IMR-90 (cell line): ENCODE measurements at regions not wholly inside any gene's neighbourhood (a gene's known extent, or its start where the extent isn't known, plus 50 kb on each side); places are given as distances from the start of the nearest gene placed in this dataset.

Source experiments
- ATAC-seq: fragments of 200-7000 bp; cut with Tn5 transposase; 2 replicates; pipeline ENCODE4 v1.9.1; 2020; ENCODE audit warnings: low read depth, mild to moderate bottlenecking, moderate library complexity
- BruUV-seq: library from RNA; stranded (reverse); fragments of 400-500 nt; replicated peaks from 2 replicates; lab custom pipeline; 2021; lab: Mats Ljungman, UMichigan
- CTCF ChIA-PET: fragments of 300-600 bp; formaldehyde crosslinking; extraction: SDS; loops from one replicate; lab custom pipeline; 2021; ENCODE audit warnings: antibody characterized with exemption; lab: Yijun Ruan, JAX
- POLR2A ChIA-PET: fragments of 300-600 bp; sonication (Branson Sonifier 250); formaldehyde crosslinking; loops from one replicate; lab custom pipeline; 2022; ENCODE audit warnings: antibody characterized with exemption; ENCODE audit not compliant: unreplicated experiment; lab: Charles Lee
- DNase-seq: peaks from one replicate; pipeline ENCODE4 v3.0.0; 2013
- H2AFZ ChIP-seq: replicated peaks from 2 replicates; pipeline ENCODE3; 2013; ENCODE audit warnings: low read length, mild to moderate bottlenecking; ENCODE audit not compliant: poor library complexity
- H2AK5ac ChIP-seq: 2 replicates; pipeline ENCODE4 v1.6.1; 2013; ENCODE audit warnings: low read depth, low read length, inconsistent platforms
- H2AK9ac ChIP-seq: replicated peaks from 2 replicates; pipeline ENCODE3; 2013; ENCODE audit warnings: mild to moderate bottlenecking, low read depth, low read length, moderate library complexity; ENCODE audit not compliant: poor library complexity
- H2BK120ac ChIP-seq: 2 replicates; pipeline ENCODE4 v1.6.1; 2013; ENCODE audit warnings: low read depth, low read length, inconsistent platforms
- H2BK15ac ChIP-seq: 3 replicates; pipeline ENCODE4 v1.6.1; 2013; ENCODE audit warnings: low read depth, low read length, inconsistent platforms
- H2BK20ac ChIP-seq: 2 replicates; pipeline ENCODE4 v1.6.1; 2013; ENCODE audit warnings: low read depth, mild to moderate bottlenecking, inconsistent platforms, low read length, moderate library complexity
- H2BK5ac ChIP-seq: 2 replicates; pipeline ENCODE4 v1.6.1; 2013; ENCODE audit warnings: mild to moderate bottlenecking, low read depth, low read length, inconsistent platforms; ENCODE audit not compliant: poor library complexity, severe bottlenecking
- H3K14ac ChIP-seq: replicated peaks from 2 replicates; pipeline ENCODE4 v1.6.1; 2013; ENCODE audit warnings: low read depth, low read length, inconsistent platforms
- H3K18ac ChIP-seq: 2 replicates; pipeline ENCODE4 v1.6.1; 2013; ENCODE audit warnings: low read depth, low read length, control low read depth
- H3K23ac ChIP-seq: 2 replicates; pipeline ENCODE4 v1.6.1; 2013; ENCODE audit warnings: low read depth, low read length, inconsistent platforms
- H3K27ac ChIP-seq: 2 replicates; pipeline ENCODE4 v1.5.1; 2013; ENCODE audit warnings: mild to moderate bottlenecking, control low read depth, low read length; ENCODE audit not compliant: insufficient read depth
- H3K27me3 ChIP-seq: 2 replicates; pipeline ENCODE4 v1.6.1; 2013; ENCODE audit warnings: low read length; ENCODE audit not compliant: control insufficient read depth, insufficient read depth
- H3K36me3 ChIP-seq: 2 replicates; pipeline ENCODE4 v1.6.1; 2013; ENCODE audit warnings: low read length, mixed read lengths; ENCODE audit not compliant: control insufficient read depth, insufficient read depth
- H3K4ac ChIP-seq: 2 replicates; pipeline ENCODE4 v1.6.1; 2013; ENCODE audit warnings: low read depth, low read length, inconsistent platforms
- H3K4me1 ChIP-seq: 2 replicates; pipeline ENCODE4 v1.6.1; 2013; ENCODE audit warnings: low read length, mixed read lengths; ENCODE audit not compliant: control insufficient read depth, insufficient read depth
- H3K4me2 ChIP-seq: 2 replicates; pipeline ENCODE4 v1.6.1; 2013; ENCODE audit warnings: low read depth, mild to moderate bottlenecking, control low read depth, low read length, moderate library complexity
- H3K4me3 ChIP-seq: 2 replicates; pipeline ENCODE4 v1.5.1; 2013; ENCODE audit warnings: low read depth, mild to moderate bottlenecking, control low read depth, low read length, moderate library complexity; ENCODE audit not compliant: insufficient read depth
- H3K56ac ChIP-seq: 2 replicates; pipeline ENCODE4 v1.6.1; 2013; ENCODE audit warnings: low read length, inconsistent platforms; ENCODE audit not compliant: insufficient read depth; ENCODE audit errors: extremely low read depth
- H3K79me1 ChIP-seq, 2 experiments: 2 replicates each; pipeline ENCODE4 v1.6.1; 2013; ENCODE audit warnings: low read length in 2 of 2, inconsistent platforms in 1 of 2, low read depth in 1 of 2
- H3K9ac ChIP-seq: 2 replicates; pipeline ENCODE4 v1.6.1; 2013; ENCODE audit warnings: low read depth, low read length, control low read depth
- H3K9me1 ChIP-seq: 2 replicates; pipeline ENCODE4 v1.6.1; 2013; ENCODE audit warnings: low read length, inconsistent platforms; ENCODE audit not compliant: insufficient read depth
- H3K9me3 ChIP-seq: 2 replicates; pipeline ENCODE4 v1.6.1; 2013; ENCODE audit warnings: low read length; ENCODE audit not compliant: control insufficient read depth, insufficient read depth
- H4K20me1 ChIP-seq: 2 replicates; pipeline ENCODE4 v1.6.1; 2013; ENCODE audit warnings: low read length, inconsistent platforms; ENCODE audit not compliant: insufficient read depth
- H4K5ac ChIP-seq: 2 replicates; pipeline ENCODE4 v1.6.1; 2013; ENCODE audit warnings: mild to moderate bottlenecking, low read depth, low read length, control low read depth
- H4K8ac ChIP-seq, 2 experiments: 2 replicates each; pipeline ENCODE4 v1.6.1; 2013; ENCODE audit warnings: low read depth in 2 of 2, low read length in 2 of 2, control low read depth in 1 of 2, inconsistent platforms in 1 of 2
- H4K91ac ChIP-seq: 2 replicates; pipeline ENCODE4 v1.6.1; 2013; ENCODE audit warnings: low read depth, low read length, inconsistent platforms; ENCODE audit not compliant: insufficient read depth
- BHLHE40 ChIP-seq: fragments of 150-350 bp; IDR thresholded peaks from 2 replicates; pipeline ENCODE4 v1.6.1; 2016; ENCODE audit warnings: mild to moderate bottlenecking, low read depth, low read length
- CEBPB ChIP-seq: IDR thresholded peaks from 2 replicates; pipeline ENCODE4 v1.6.1; 2012; ENCODE audit warnings: low read depth, low read length, improper control_type of control experiment
- CTCF ChIP-seq: conservative IDR thresholded peaks from 2 replicates; pipeline ENCODE4 v1.5.1; 2012; ENCODE audit warnings: mild to moderate bottlenecking, low read depth, low read length, improper control_type of control experiment
- ELK1 ChIP-seq: fragments of 150-350 bp; IDR thresholded peaks from 2 replicates; pipeline ENCODE4 v1.6.1; 2016; ENCODE audit warnings: low read depth, mild to moderate bottlenecking, low read length, moderate library complexity, borderline replicate concordance
- FOS ChIP-seq: fragments of 150-350 bp; IDR thresholded peaks from 2 replicates; pipeline ENCODE4 v1.6.1; 2016; ENCODE audit warnings: low read depth, low read length
- MAFK ChIP-seq: IDR thresholded peaks from 2 replicates; pipeline ENCODE4 v1.6.1; 2012; ENCODE audit warnings: low read depth, low read length, improper control_type of control experiment
- MAZ ChIP-seq: IDR thresholded peaks from 2 replicates; pipeline ENCODE4 v1.6.1; 2012; ENCODE audit warnings: low read depth, mild to moderate bottlenecking, low read length, improper control_type of control experiment, moderate library complexity, borderline replicate concordance
- MXI1 ChIP-seq: IDR thresholded peaks from 2 replicates; pipeline ENCODE4 v1.6.1; 2012; ENCODE audit warnings: low read depth, mild to moderate bottlenecking, low read length, moderate library complexity, borderline replicate concordance
- NFE2L2 ChIP-seq: fragments of 150-350 bp; IDR thresholded peaks from 2 replicates; pipeline ENCODE4 v1.6.1; 2016; ENCODE audit warnings: low read depth, mild to moderate bottlenecking, low read length
- POLR2A ChIP-seq: IDR thresholded peaks from 2 replicates; pipeline ENCODE4 v1.6.1; 2012; ENCODE audit warnings: mild to moderate bottlenecking, low read depth, low read length
- RAD21 ChIP-seq: IDR thresholded peaks from 2 replicates; pipeline ENCODE4 v1.6.1; 2012; ENCODE audit warnings: low read length, improper control_type of control experiment
- RCOR1 ChIP-seq: IDR thresholded peaks from 2 replicates; pipeline ENCODE4 v1.6.1; 2012; ENCODE audit warnings: mild to moderate bottlenecking, low read length, improper control_type of control experiment; ENCODE audit not compliant: insufficient replicate concordance
- RFX5 ChIP-seq: IDR thresholded peaks from 2 replicates; pipeline ENCODE4 v1.8.0; 2012; ENCODE audit warnings: low read depth, mild to moderate bottlenecking, low read length, moderate library complexity
- SMC3 ChIP-seq: fragments of 150-350 bp; IDR thresholded peaks from 2 replicates; pipeline ENCODE4 v1.6.1; 2016; ENCODE audit warnings: low read depth, mild to moderate bottlenecking, antibody characterized with exemption, low read length, moderate library complexity
- USF2 ChIP-seq: fragments of 150-350 bp; IDR thresholded peaks from 2 replicates; pipeline ENCODE4 v1.6.1; 2017; ENCODE audit warnings: mild to moderate bottlenecking, antibody characterized with exemption, low read length, low read depth
- WGBS, 2 experiments: methylation state at CpG; one replicate each; pipeline versions ENCODE4 v1.1.5 to v1.1.7; 2013; ENCODE audit warnings: missing lambda C conversion rate in 2 of 2; ENCODE audit not compliant: insufficient read length in 1 of 2; ENCODE audit errors: extremely low coverage in 2 of 2; 5-methylcytosine and 5-hydroxymethylcytosine counted together
- dilution Hi-C: fragments of 300-500 bp; cut with HindIII; formaldehyde crosslinking; loops from one replicate; pipeline ENCODE4 v1.14.3; 2018; ENCODE audit warnings: low sequenced_read_pairs; ENCODE audit not compliant: unreplicated experiment
- in situ Hi-C: fragments of 300-500 bp; cut with MboI; formaldehyde crosslinking; loops from 3 replicates; pipeline ENCODE4 v1.14.3; 2019; ENCODE audit warnings: low sequenced_read_pairs, inconsistent platforms, mixed read lengths
- intact Hi-C: fragments of 100-400 bp; cut with micrococcal nuclease; formaldehyde crosslinking; loops from 2 replicates; pipeline ENCODE4 v1.10.0; 2022

- Histone ChIP-seq H3K27me3 (no peaks in the 10 kb centered on the region), H3K9me1 (no peaks in the 10 kb centered on the region), H3K9me3 (peaks cover 28% of the 10 kb centered on the region), H3K9ac (no peak overlapping the region), H2BK5ac (no peak overlapping the region), H4K20me1 (no peaks in the 10 kb centered on the region), H3K36me3 (no peaks in the 10 kb centered on the region), H2BK15ac (no peak overlapping the region), H2AK9ac (no peak overlapping the region), H2BK120ac (no peak overlapping the region), H3K18ac (no peak overlapping the region), H3K23ac (no peak overlapping the region), H3K4ac (no peak overlapping the region), H4K8ac (no peak overlapping the region), H3K4me3 (no peak overlapping the region), H3K79me1 (no peaks in the 10 kb centered on the region), H2BK20ac (no peak overlapping the region), H3K14ac (no peak overlapping the region), H3K4me1 (no peaks in the 10 kb centered on the region), H2AFZ (no peak overlapping the region), H3K56ac (no peak overlapping the region), H3K27ac (no peak overlapping the region), H2AK5ac (no peak overlapping the region), H3K4me2 (no peak overlapping the region), H4K91ac (no peak overlapping the region), H4K5ac (no peak overlapping the region)
- whole genome bisulfite sequencing, 2 experiments = no CpG with 5 or more reads among the region's 9 CpGs
- in situ Hi-C loops (no loop called here), intact Hi-C loops (no loop called here), dilution Hi-C loops (no loop called here)
- no TSS peak for BruUV-seq
- POLR2A ChIA-PET = no interaction called here
- CTCF ChIA-PET = no interaction called here
- no peak for ATAC-seq
- DNase-seq = no peak
- no peak for TF ChIP-seq RAD21
- no peak for TF ChIP-seq MAFK
- no peak for TF ChIP-seq ELK1
- TF ChIP-seq MAZ = no peak
- TF ChIP-seq SMC3 = no peak
- TF ChIP-seq MXI1 = no peak
- no peak for TF ChIP-seq POLR2A
- no peak for TF ChIP-seq CTCF
- no peak for TF ChIP-seq FOS
- TF ChIP-seq RCOR1 = no peak
- no peak for TF ChIP-seq RFX5
- no peak for TF ChIP-seq CEBPB
- TF ChIP-seq NFE2L2 = no peak
- TF ChIP-seq BHLHE40 = no peak
- TF ChIP-seq USF2 = no peak
Observed at GRCh38 chr10:128936392-128936791, 530.6 kb upstream of the MGMT start.
